Activated CD8-positive, alpha-beta memory T cell treated with anti-CD3 and anti-CD28 coated beads for 36 hours (primary cell): ENCODE measurements at regions not wholly inside any gene's neighbourhood (a gene's known extent, or its start where the extent isn't known, plus 50 kb on each side); places are given as distances from the start of the nearest gene placed in this dataset.
"Not testable (repeated sequence)": the region's sequence is repeated elsewhere in the genome, so short reads cannot be mapped to it uniquely, and the experiment has no call there.

Experiments
- CTCF ChIA-PET: fragments of 350-600 bp; sonication (Branson Sonifier 250); formaldehyde crosslinking; loops from one replicate; lab custom pipeline; 2021; ENCODE audit warnings: antibody characterized with exemption; lab: Charles Lee
- POLR2A ChIA-PET: fragments of 350-600 bp; sonication (Branson Sonifier 250); formaldehyde crosslinking; loops from one replicate; lab custom pipeline; 2021; ENCODE audit warnings: antibody characterized with exemption; lab: Charles Lee

DNA sequence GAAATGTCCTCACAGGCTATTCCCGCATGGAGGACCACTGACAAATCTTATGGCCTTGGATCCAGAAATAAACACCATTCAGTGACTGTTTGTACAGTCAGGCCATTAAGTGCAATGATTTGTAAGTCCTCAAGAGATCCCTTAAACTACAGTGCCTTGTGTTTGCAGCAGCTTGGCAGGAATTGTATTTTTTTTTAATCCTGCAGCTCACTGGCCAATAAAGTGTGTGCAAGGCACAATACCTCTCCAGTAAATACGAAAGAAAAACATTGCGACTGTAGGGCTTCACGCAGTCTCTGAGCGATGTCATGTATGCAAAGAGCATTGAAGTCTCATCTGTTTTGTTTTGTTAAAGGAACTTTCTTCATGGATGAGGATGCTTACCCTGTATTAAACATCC lies 74.2 kb upstream of the TUSC1 start:
- POLR2A ChIA-PET: no interaction called here
- CTCF ChIA-PET: no interaction called here

DNA sequence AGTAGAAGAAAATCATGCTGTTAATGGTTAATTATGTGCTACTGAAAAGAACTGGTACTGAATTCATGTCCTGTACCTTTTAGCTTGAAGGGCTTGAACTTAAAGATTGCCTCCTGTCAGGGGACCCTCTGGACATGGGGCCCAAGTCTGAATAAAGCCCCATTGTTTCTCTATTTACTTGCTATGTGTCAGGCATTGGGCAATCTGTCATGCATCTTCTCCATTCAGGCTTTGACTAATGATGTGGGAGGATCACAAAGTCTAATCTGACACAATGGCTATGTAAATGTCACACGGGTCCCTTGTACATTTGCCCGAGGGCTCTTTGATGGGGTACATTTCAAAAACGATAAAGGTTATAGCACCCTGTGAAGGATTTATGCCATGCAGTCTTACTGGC lies 64.0 kb upstream of the TUSC1 start:
- ChIA-PET CTCF (no interaction called here), POLR2A (no interaction called here)

- POLR2A ChIA-PET: no interaction called here
Measured at GRCh38 chr9:25733336-25733982, 55.2 kb upstream of the TUSC1 start.

DNA sequence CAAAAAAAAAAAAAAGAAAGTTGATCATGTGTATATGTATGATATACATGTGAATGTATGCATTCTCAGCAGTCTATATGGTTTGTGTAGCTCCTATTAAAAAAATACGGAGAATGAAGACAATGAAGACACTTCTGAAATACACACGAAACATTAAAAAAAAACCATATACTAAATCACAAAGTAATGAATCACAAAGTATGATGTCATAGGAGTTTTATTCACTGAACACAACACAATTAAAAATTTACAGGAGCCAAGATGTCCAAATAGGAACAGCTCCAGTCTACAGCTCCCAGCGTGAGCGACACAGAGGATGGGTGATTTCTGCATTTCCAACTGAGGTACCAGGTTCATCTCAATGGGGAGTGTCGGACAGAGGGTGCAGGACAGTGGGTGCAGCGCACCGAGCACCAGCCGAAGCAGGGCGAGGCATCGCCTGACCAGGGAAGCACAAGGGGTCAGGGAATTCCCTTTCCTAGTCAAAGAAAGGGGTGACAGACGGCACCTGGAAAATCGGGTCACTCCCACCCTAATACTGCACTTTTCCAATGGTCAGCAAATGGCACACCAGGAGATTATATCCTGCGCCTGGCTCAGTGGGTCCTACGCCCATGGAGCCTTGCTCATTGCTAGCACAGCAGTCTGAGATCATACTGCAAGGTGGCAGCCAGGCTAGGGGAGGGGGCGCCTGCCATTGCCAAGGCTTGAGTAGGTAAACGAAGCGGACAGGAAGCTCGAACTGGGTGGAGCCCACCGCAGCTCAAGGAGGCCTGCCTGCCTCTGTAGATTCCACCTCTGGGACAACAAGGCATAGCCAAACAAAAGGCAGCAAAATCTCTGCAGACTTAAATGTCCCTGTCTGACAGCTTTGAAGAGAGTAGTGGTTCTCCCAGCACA lies 53.9 kb upstream of the TUSC1 start:
- POLR2A ChIA-PET, CTCF ChIA-PET: not testable (repeated sequence)

More at GRCh38 chr9:25733336-25733982, 55.2 kb upstream of the TUSC1 start:
- CTCF ChIA-PET: no interaction called here
